Stomach (tissue), 8 donors: ENCODE measurements at regions not wholly inside any gene's neighbourhood (a gene's known extent, or its start where the extent isn't known, plus 50 kb on each side); places are given as distances from the start of the nearest gene placed in this dataset.

Experiments used
- DNase-seq, 2 donors: peaks; one replicate each; pipeline versions ENCODE4 v3.0.0 to v3.0.0-alpha.2; 2013 to 2019
- H3K27ac ChIP-seq, 5 donors: fragments of 200-600 bp in 4 of 5; sonication (generic) in 4 of 5; one replicate each; pipeline ENCODE4 v1.5.1; 2013 to 2019; ENCODE audit warnings: mild to moderate bottlenecking in 1 of 5, moderate library complexity in 1 of 5
- H3K27me3 ChIP-seq, 3 donors: fragments of 200-600 bp; sonication (generic); one replicate each; pipeline ENCODE4 v1.5.1; 2017 to 2019; ENCODE audit warnings: mixed run types in 1 of 3
- H3K36me3 ChIP-seq, 4 donors: fragments of 200-600 bp; sonication (generic); 1 replicate in 3 of 4; 2 replicates in 1 of 4; pipeline ENCODE4 v1.5.1; 2016 to 2019
- H3K4me1 ChIP-seq, 4 donors: fragments of 200-600 bp; sonication (generic); one replicate each; pipeline ENCODE4 v1.5.1; 2016 to 2019
- H3K4me3 ChIP-seq, 4 donors: fragments of 200-600 bp; sonication (generic) in 3 of 4; one replicate each; pipeline ENCODE4 v1.5.1; 2016 to 2019; ENCODE audit warnings: mild to moderate bottlenecking in 1 of 4
- H3K9me3 ChIP-seq, 4 donors: fragments of 200-600 bp; sonication (generic); one replicate each; pipeline ENCODE4 v1.5.1; 2016 to 2019
- CTCF ChIP-seq, 7 experiments: fragments of 450-650 bp in 4 of 7; fragments of 200-600 bp in 3 of 7; sonication (generic) in 3 of 7; IDR thresholded peaks; one replicate each; pipeline ENCODE4 v1.5.1; 2016 to 2019; ENCODE audit warnings: antibody characterized with exemption in 7 of 7, control low read depth in 2 of 7, mild to moderate bottlenecking in 1 of 7
- EP300 ChIP-seq: sonication (generic); formaldehyde crosslinking; IDR thresholded peaks from one replicate; pipeline ENCODE4 v1.6.1; 2017; ENCODE audit warnings: antibody characterized with exemption
- POLR2A ChIP-seq, 4 donors: fragments of 450-650 bp; IDR thresholded peaks; one replicate each; pipeline ENCODE4 v1.6.1; 2016; ENCODE audit warnings: antibody characterized with exemption in 4 of 4, control low read depth in 2 of 4, mild to moderate bottlenecking in 1 of 4, moderate library complexity in 1 of 4
- POLR2AphosphoS5 ChIP-seq, 3 donors: sonication (generic); formaldehyde crosslinking; IDR thresholded peaks; one replicate each; pipeline ENCODE4 v1.6.1; 2016; ENCODE audit warnings: antibody characterized with exemption in 3 of 3
- WGBS, 5 donors: extraction: QIAGEN DNeasy Blood & Tissue Kit in 3 of 5; methylation state at CpG; one replicate each; pipeline versions ENCODE4 v1.1.5 to v1.1.7; 2013 to 2018; 5-methylcytosine and 5-hydroxymethylcytosine counted together
- intact Hi-C: fragments of 100-400 bp; cut with DNase I; formaldehyde crosslinking; loops from one replicate; pipeline ENCODE4 v1.15.1; 2023; ENCODE audit warnings: low total_unique reads
- donor health status: healthy with polysubstance abuse.
- donor health status: Bipolar disorder and iron deficiency.
- donor health status: healthy.

GRCh38 chr2:54048117-54048785, 67.2 kb upstream of the ACYP2 start:
- TF ChIP-seq POLR2AphosphoS5 (IDR thresholded peaks at IDR 0.05), result no peak
- TF ChIP-seq CTCF (IDR thresholded peaks at IDR 0.05), result no peak
- no peak for TF ChIP-seq POLR2A (IDR thresholded peaks at IDR 0.05)
- TF ChIP-seq EP300, result no peak
- DNase-seq, result peak in 1 of 2 donors; percentile 18
- intact Hi-C loops, result no loop called here
- Histone ChIP-seq H3K9me3 (peaks cover 6 to 15% (median 10%) of the 10 kb centered on the region in 4 donors), H3K4me1 (peaks cover 0 to 16% (median 5%) of the 10 kb centered on the region in 4 donors), H3K4me3 (no peak overlapping the region), H3K27ac (no peak overlapping the region), H3K36me3 (peaks cover 0 to 23% (median 16%) of the 10 kb centered on the region in 4 donors), H3K27me3 (no peaks in the 10 kb centered on the region)
- WGBS, 5 donors, result 98 to 100% (median 100%) methylated on average over 2 of the region's 2 CpGs

DNA sequence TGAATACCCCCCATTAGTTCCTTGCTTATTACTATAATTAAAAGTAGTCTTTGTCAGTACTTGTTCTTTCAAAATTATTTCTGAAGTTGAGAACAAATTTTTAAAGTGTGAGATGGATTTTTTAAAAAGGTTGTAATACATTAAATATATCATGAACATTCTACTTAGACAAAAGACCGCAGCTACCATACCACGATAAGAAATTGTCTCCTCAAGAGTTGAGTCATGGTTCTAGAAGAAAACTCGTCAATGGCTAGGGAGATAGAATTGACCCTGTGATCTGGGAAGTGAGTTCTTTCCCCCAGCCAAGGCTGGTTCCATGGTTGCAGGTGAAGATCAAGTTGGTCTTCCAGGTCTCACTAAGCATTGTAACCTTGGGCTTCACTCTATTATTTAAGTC, 67.8 kb upstream of the ACYP2 start:
- 68 to 92% (median 77%) methylated on average over 3 of the region's 3 CpGs for WGBS, 5 donors
- intact Hi-C loops, result no loop called here
- H3K4me3 ChIP-seq, result no peak overlapping the region
- H3K36me3 ChIP-seq, result peaks cover 0 to 20% (median 16%) of the 10 kb centered on the region in 4 donors
- peaks cover 6 to 15% (median 10%) of the 10 kb centered on the region in 4 donors for H3K9me3 ChIP-seq
- H3K27me3 ChIP-seq, result no peaks in the 10 kb centered on the region
- no peak for TF ChIP-seq CTCF (IDR thresholded peaks at IDR 0.05)
- no peak for TF ChIP-seq EP300
- TF ChIP-seq POLR2A (IDR thresholded peaks at IDR 0.05), result no peak
- no peak for TF ChIP-seq POLR2AphosphoS5 (IDR thresholded peaks at IDR 0.05)
- no peak for DNase-seq
- peaks cover 0 to 16% (median 5%) of the 10 kb centered on the region in 4 donors for H3K4me1 ChIP-seq
- no peak overlapping the region for H3K27ac ChIP-seq

GRCh38 chr2:54047091-54047490, 68.3 kb upstream of the ACYP2 start:
- H3K27me3 ChIP-seq, result no peaks in the 10 kb centered on the region
- H3K4me1 ChIP-seq, result peaks cover 0 to 16% (median 5%) of the 10 kb centered on the region in 4 donors
- no peak overlapping the region for H3K4me3 ChIP-seq
- peaks cover 0 to 20% (median 16%) of the 10 kb centered on the region in 4 donors for H3K36me3 ChIP-seq
- DNase-seq, result no peak
- intact Hi-C loops, result no loop called here
- H3K27ac ChIP-seq, result no peak overlapping the region
- peaks cover 6 to 15% (median 10%) of the 10 kb centered on the region in 4 donors for H3K9me3 ChIP-seq
- WGBS, 5 donors, result 87 to 96% (median 94%) methylated on average over 4 of the region's 4 CpGs
- TF ChIP-seq CTCF (IDR thresholded peaks at IDR 0.05) (no peak), EP300 (no peak)

DNA sequence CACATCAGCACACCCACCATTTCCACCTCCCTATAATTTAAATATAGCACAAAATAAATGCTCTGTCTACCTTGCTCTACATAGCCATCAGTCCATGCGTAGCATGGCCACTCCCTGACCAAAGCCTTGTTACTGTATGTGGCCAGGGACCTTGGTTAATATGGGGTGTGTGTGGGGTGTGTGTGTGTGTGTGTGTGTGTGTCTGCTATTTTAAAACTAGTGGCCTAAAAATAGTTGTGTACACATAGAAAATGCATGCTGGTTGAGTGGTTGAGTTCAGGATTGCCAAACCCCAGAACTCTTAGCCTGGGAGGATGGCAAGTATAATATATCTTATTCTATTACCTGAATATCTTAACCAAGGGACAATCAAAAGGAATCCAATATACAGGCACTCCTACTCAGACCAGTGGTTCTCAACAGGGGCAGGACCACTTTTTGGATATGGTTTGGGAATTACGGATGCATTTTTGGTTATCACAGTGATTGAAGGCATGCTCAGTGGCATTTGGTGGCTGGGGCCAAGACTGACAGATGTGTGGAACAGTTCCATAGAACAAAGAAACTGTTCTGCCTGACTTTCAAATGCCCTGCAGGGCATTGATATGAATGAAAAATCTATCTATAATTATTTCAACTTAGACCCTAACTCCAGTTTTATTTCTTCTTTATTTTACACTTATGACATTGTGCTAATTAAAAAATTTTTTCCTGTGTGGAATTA, 72.3 kb upstream of the PSME4 start:
- Histone ChIP-seq H3K4me3 (no peak overlapping the region), H3K9me3 (peaks cover 6 to 15% (median 10%) of the 10 kb centered on the region in 4 donors), H3K27ac (peak overlapping the region in 2 of 5 donors; percentile 2 to 7), H3K4me1 (no peaks in the 10 kb centered on the region), H3K36me3 (peaks cover 0 to 8% (median 4%) of the 10 kb centered on the region in 4 donors), H3K27me3 (no peaks in the 10 kb centered on the region)
- DNase-seq, result no peak
- no peak for TF ChIP-seq CTCF (IDR thresholded peaks at IDR 0.05)
- no peak for TF ChIP-seq POLR2A (IDR thresholded peaks at IDR 0.05)
- no peak for TF ChIP-seq POLR2AphosphoS5 (IDR thresholded peaks at IDR 0.05)
- no peak for TF ChIP-seq EP300
- intact Hi-C loops, result no loop called here
- WGBS, 5 donors, result 64 to 87% (median 77%) methylated on average over 2 of the region's 2 CpGs
